H9 (cell line): ENCODE measurements at regions not wholly inside any gene's neighbourhood (a gene's known extent, or its start where the extent isn't known, plus 50 kb on each side); places are given as distances from the start of the nearest gene placed in this dataset.

Source experiments
- DNase-seq: peaks from one replicate; pipeline ENCODE4 v3.0.0-alpha.2; 2017
- H2AFZ ChIP-seq: one replicate; pipeline ENCODE4 v1.6.1; 2013; ENCODE audit warnings: mild to moderate bottlenecking, low read length, control low read depth, moderate library complexity
- H2AK5ac ChIP-seq: 2 replicates; pipeline ENCODE4 v1.6.1; 2013; ENCODE audit warnings: low read length, control low read depth, mixed read lengths; ENCODE audit not compliant: insufficient read length
- H2BK120ac ChIP-seq: one replicate; pipeline ENCODE4 v1.6.1; 2013; ENCODE audit warnings: low read depth, mild to moderate bottlenecking, low read length, control low read depth, inconsistent platforms; ENCODE audit not compliant: poor library complexity, severe bottlenecking
- H2BK12ac ChIP-seq: 2 replicates; pipeline ENCODE4 v1.6.1; 2013; ENCODE audit warnings: low read length, control low read depth, mixed read lengths, low read depth; ENCODE audit not compliant: insufficient read length
- H2BK15ac ChIP-seq: 2 replicates; pipeline ENCODE4 v1.6.1; 2013; ENCODE audit warnings: low read depth, low read length, control low read depth
- H2BK20ac ChIP-seq: one replicate; pipeline ENCODE4 v1.6.1; 2013; ENCODE audit warnings: low read depth, mild to moderate bottlenecking, low read length, control low read depth, inconsistent platforms; ENCODE audit not compliant: poor library complexity, severe bottlenecking
- H2BK5ac ChIP-seq: 2 replicates; pipeline ENCODE4 v1.6.1; 2013; ENCODE audit warnings: low read length, control low read depth, mixed read lengths; ENCODE audit not compliant: insufficient read length
- H3K14ac ChIP-seq: 2 replicates; pipeline ENCODE4 v1.6.1; 2013; ENCODE audit warnings: low read length, control low read depth; ENCODE audit not compliant: insufficient read depth
- H3K18ac ChIP-seq: 2 replicates; pipeline ENCODE4 v1.6.1; 2013; ENCODE audit warnings: low read depth, mild to moderate bottlenecking, mixed read lengths, low read length, control low read depth; ENCODE audit not compliant: insufficient read length
- H3K23ac ChIP-seq: 2 replicates; pipeline ENCODE4 v1.6.1; 2013; ENCODE audit warnings: low read length, control low read depth, mixed read lengths, low read depth; ENCODE audit not compliant: insufficient read length
- H3K23me2 ChIP-seq: 2 replicates; pipeline ENCODE4 v1.6.1; 2013; ENCODE audit warnings: low read depth, mild to moderate bottlenecking, mixed read lengths, low read length, control low read depth; ENCODE audit not compliant: insufficient read length, poor library complexity, severe bottlenecking
- H3K27ac ChIP-seq: 2 replicates; pipeline ENCODE4 v1.5.1; 2013; ENCODE audit warnings: low read length, control low read depth, mixed read lengths, low read depth; ENCODE audit not compliant: insufficient read length
- H3K27me3 ChIP-seq: 2 replicates; pipeline ENCODE4 v1.6.1; 2013; ENCODE audit warnings: low read length, control low read depth, inconsistent platforms; ENCODE audit not compliant: insufficient read depth
- H3K4ac ChIP-seq: 2 replicates; pipeline ENCODE4 v1.6.1; 2013; ENCODE audit warnings: low read depth, mild to moderate bottlenecking, control low read depth, inconsistent platforms, low read length, moderate library complexity
- H3K4me1 ChIP-seq: 2 replicates; pipeline ENCODE4 v1.6.1; 2013; ENCODE audit warnings: low read length, control low read depth, inconsistent platforms; ENCODE audit not compliant: insufficient read depth
- H3K4me2 ChIP-seq: 2 replicates; pipeline ENCODE4 v1.6.1; 2013; ENCODE audit warnings: low read length, control low read depth, mixed read lengths; ENCODE audit not compliant: insufficient read length, insufficient read depth
- H3K56ac ChIP-seq: 2 replicates; pipeline ENCODE4 v1.6.1; 2013; ENCODE audit warnings: low read depth, mild to moderate bottlenecking, mixed read lengths, low read length, control low read depth; ENCODE audit not compliant: insufficient read length
- H3K79me1 ChIP-seq: 2 replicates; pipeline ENCODE4 v1.6.1; 2013; ENCODE audit warnings: low read depth, mild to moderate bottlenecking, moderate library complexity, low read length, control low read depth, inconsistent platforms; ENCODE audit not compliant: insufficient read depth, poor library complexity, severe bottlenecking
- H3K79me2 ChIP-seq: 2 replicates; pipeline ENCODE4 v1.6.1; 2013; ENCODE audit warnings: low read length, control low read depth, inconsistent platforms; ENCODE audit not compliant: insufficient read depth
- H3K9ac ChIP-seq: 2 replicates; pipeline ENCODE4 v1.6.1; 2013; ENCODE audit warnings: low read length, control low read depth, mixed read lengths; ENCODE audit not compliant: insufficient read length; ENCODE audit errors: extremely low read depth
- H3K9me3 ChIP-seq: one replicate; pipeline ENCODE4 v1.6.1; 2013; ENCODE audit warnings: low read depth, low read length, inconsistent platforms; ENCODE audit not compliant: control insufficient read depth
- H3T11ph ChIP-seq: one replicate; pipeline ENCODE4 v1.6.1; 2013; ENCODE audit warnings: mild to moderate bottlenecking, low read length, control low read depth, inconsistent platforms
- H4K20me1 ChIP-seq: one replicate; pipeline ENCODE4 v1.6.1; 2013; ENCODE audit not compliant: control insufficient read depth, insufficient read length, insufficient read depth
- H4K5ac ChIP-seq: 2 replicates; pipeline ENCODE4 v1.6.1; 2013; ENCODE audit warnings: low read depth, mild to moderate bottlenecking, mixed read lengths, low read length, control low read depth; ENCODE audit not compliant: insufficient read length
- H4K8ac ChIP-seq: replicated peaks from 2 replicates; pipeline ENCODE4 v1.6.1; 2013; ENCODE audit warnings: low read length, control low read depth, mixed read lengths, low read depth; ENCODE audit not compliant: insufficient read length
- H4K91ac ChIP-seq: 2 replicates; pipeline ENCODE4 v1.6.1; 2013; ENCODE audit warnings: low read depth, mild to moderate bottlenecking, moderate library complexity, mixed read lengths, low read length, control low read depth; ENCODE audit not compliant: insufficient read length
- H3K27ac Mint-ChIP-seq, 3 experiments: 2 replicates in 2 of 3; 3 replicates in 1 of 3; pipeline ENCODE4 v1.8.0; 2020 to 2021; ENCODE audit warnings: mixed read lengths in 3 of 3, mild to moderate bottlenecking in 1 of 3, moderate library complexity in 1 of 3
- H3K27me3 Mint-ChIP-seq: 2 replicates; pipeline ENCODE4 v1.8.0; 2021; ENCODE audit warnings: low read depth, mild to moderate bottlenecking, moderate library complexity, mixed read lengths
- H3K36me3 Mint-ChIP-seq, 3 experiments: 2 replicates in 2 of 3; 3 replicates in 1 of 3; pipeline ENCODE4 v1.8.0; 2020 to 2021; ENCODE audit warnings: low read depth in 3 of 3, mixed read lengths in 3 of 3; ENCODE audit not compliant: insufficient read depth in 1 of 3
- H3K4me1 Mint-ChIP-seq, 2 experiments: 2 replicates each; pipeline ENCODE4 v1.8.0; 2020; ENCODE audit warnings: mixed read lengths in 2 of 2
- H3K4me3 Mint-ChIP-seq, 2 experiments: 2 replicates in 1 of 2; 3 replicates in 1 of 2; pipeline ENCODE4 v1.8.0; 2020 to 2021; ENCODE audit warnings: mild to moderate bottlenecking in 2 of 2, mixed read lengths in 2 of 2, moderate library complexity in 1 of 2
- H3K9me3 Mint-ChIP-seq, 2 experiments: 2 replicates in 1 of 2; 3 replicates in 1 of 2; pipeline ENCODE4 v1.8.0; 2020; ENCODE audit warnings: mild to moderate bottlenecking in 2 of 2, mixed read lengths in 2 of 2, moderate library complexity in 1 of 2
- CTCF ChIP-seq: fragments of 200-600 bp; sonication (generic); conservative IDR thresholded peaks from 3 replicates; pipeline ENCODE4 v1.8.0; 2021; ENCODE audit warnings: antibody characterized with exemption, mild to moderate bottlenecking
- WGBS: extraction: QIAGEN DNeasy Blood & Tissue Kit; methylation state at CpG from one replicate; pipeline ENCODE4 v1.1.7; 2013; ENCODE audit warnings: missing lambda C conversion rate, low lambda C conversion rate, mixed read lengths; ENCODE audit not compliant: insufficient read length; ENCODE audit errors: extremely low coverage; 5-methylcytosine and 5-hydroxymethylcytosine counted together

GRCh38 chr13:73876323-73876722, 257.9 kb downstream of the KLF12 start:
- Histone ChIP-seq H3T11ph (no peak overlapping the region), H3K23me2 (no peaks in the 10 kb centered on the region), H4K20me1 (no peaks in the 10 kb centered on the region), H2BK20ac (no peak overlapping the region), H4K8ac (no peak overlapping the region), H3K79me2 (no peaks in the 10 kb centered on the region), H2BK12ac (no peak overlapping the region), H3K23ac (no peak overlapping the region), H3K4me1 (no peaks in the 10 kb centered on the region), H3K56ac (no peak overlapping the region), H3K9ac (no peak overlapping the region), H3K18ac (no peak overlapping the region), H2AFZ (no peak overlapping the region), H2BK120ac (no peak overlapping the region), H3K9me3 (no peaks in the 10 kb centered on the region), H3K4me2 (no peak overlapping the region), H3K14ac (no peak overlapping the region), H2AK5ac (no peak overlapping the region), H2BK15ac (no peak overlapping the region), H3K27ac (no peak overlapping the region), H4K5ac (no peak overlapping the region), H4K91ac (no peak overlapping the region), H3K4ac (no peak overlapping the region), H3K27me3 (no peaks in the 10 kb centered on the region), H3K79me1 (no peaks in the 10 kb centered on the region), H2BK5ac (no peak overlapping the region)
- no peak overlapping the region for H3K4me3 Mint-ChIP-seq
- no peaks in the 10 kb centered on the region for H3K27me3 Mint-ChIP-seq
- H3K27ac Mint-ChIP-seq, result peak overlapping the region in 1 of 3 experiments; percentile 89; a peak in 3 of 7 replicates
- no CpG with 5 or more reads among the region's 1 CpG for WGBS
- peaks cover 0 to 4% (median 3%) of the 10 kb centered on the region in 3 experiments; a peak in 3 of 7 replicates for H3K36me3 Mint-ChIP-seq
- peaks cover 12 to 15% of the 10 kb centered on the region in 2 experiments for H3K4me1 Mint-ChIP-seq
- no peak for TF ChIP-seq CTCF
- no peak for DNase-seq
- H3K9me3 Mint-ChIP-seq, result peaks cover 0 to 3% of the 10 kb centered on the region in 2 experiments; a peak in 3 of 5 replicates
